RWPE2 (cell line): ENCODE measurements at regions not wholly inside any gene's neighbourhood (a gene's known extent, or its start where the extent isn't known, plus 50 kb on each side); places are given as distances from the start of the nearest gene placed in this dataset.

Experiments
- ATAC-seq: fragments of 200-7000 bp; cut with Tn5 transposase; 3 replicates; pipeline ENCODE4 v1.9.1; 2021; ENCODE audit warnings: low read depth
- DNase-seq: peaks from one replicate; pipeline ENCODE4 v3.0.0-alpha.2; 2020; ENCODE audit warnings: low spot score
- H3K27ac ChIP-seq: fragments of 450-650 bp; 2 replicates; pipeline ENCODE4 v1.5.1; 2017; ENCODE audit warnings: mild to moderate bottlenecking; ENCODE audit not compliant: poor library complexity, severe bottlenecking
- H3K27me3 ChIP-seq: fragments of 250-450 bp; sonication (Bioruptor Pico); 2 replicates; pipeline ENCODE4 v1.5.1; 2021; ENCODE audit warnings: mild to moderate bottlenecking, moderate library complexity; ENCODE audit not compliant: insufficient read depth, poor library complexity, severe bottlenecking
- H3K36me3 ChIP-seq: fragments of 250-450 bp; sonication (Bioruptor Pico); 2 replicates; pipeline ENCODE4 v1.5.1; 2020; ENCODE audit warnings: low read depth, mild to moderate bottlenecking, moderate library complexity
- H3K4me1 ChIP-seq: fragments of 250-450 bp; sonication (Bioruptor Pico); 2 replicates; pipeline ENCODE4 v1.5.1; 2021; ENCODE audit warnings: mild to moderate bottlenecking, moderate library complexity; ENCODE audit not compliant: insufficient read depth, poor library complexity, severe bottlenecking
- H3K4me3 ChIP-seq: fragments of 250-450 bp; sonication (Bioruptor Pico); 2 replicates; pipeline ENCODE4 v1.5.1; 2021; ENCODE audit warnings: mild to moderate bottlenecking, moderate library complexity; ENCODE audit not compliant: severe bottlenecking
- H3K9me3 ChIP-seq: fragments of 250-450 bp; sonication (Bioruptor Pico); 2 replicates; pipeline ENCODE4 v1.5.1; 2021; ENCODE audit warnings: mild to moderate bottlenecking, moderate library complexity; ENCODE audit not compliant: severe bottlenecking
- CTCF ChIP-seq: fragments of 450-650 bp; IDR thresholded peaks from one replicate; pipeline ENCODE4 v1.5.1; 2017; ENCODE audit warnings: mild to moderate bottlenecking, moderate library complexity; ENCODE audit not compliant: poor library complexity, severe bottlenecking

GRCh38 chr1:29426701-29427279 lies 190.5 kb downstream of the PTPRU start:
- Histone ChIP-seq H3K9me3 (no peaks in the 10 kb centered on the region), H3K27me3 (peaks cover 4% of the 10 kb centered on the region), H3K4me3 (no peak overlapping the region), H3K27ac (no peak overlapping the region), H3K36me3 (no peaks in the 10 kb centered on the region), H3K4me1 (no peaks in the 10 kb centered on the region)
- DNase-seq (peak; percentile 15), ATAC-seq (no peak)
- TF ChIP-seq CTCF, result no peak

- TF ChIP-seq CTCF, result no peak
- Histone ChIP-seq H3K9me3 (no peaks in the 10 kb centered on the region), H3K36me3 (no peaks in the 10 kb centered on the region), H3K27ac (no peak overlapping the region), H3K4me1 (no peaks in the 10 kb centered on the region), H3K4me3 (no peak overlapping the region), H3K27me3 (peaks cover 6% of the 10 kb centered on the region)
- DNase-seq, result peak; percentile 4
- no peak for ATAC-seq
These were observed 189.3 kb downstream of the PTPRU start for GRCh38 chr1:29425631-29426030.

GRCh38 chr1:29424266-29424665 lies 187.9 kb downstream of the PTPRU start:
- Histone ChIP-seq H3K9me3 (no peaks in the 10 kb centered on the region), H3K27ac (no peak overlapping the region), H3K4me3 (no peak overlapping the region), H3K4me1 (no peaks in the 10 kb centered on the region), H3K27me3 (peaks cover 6% of the 10 kb centered on the region), H3K36me3 (no peaks in the 10 kb centered on the region)
- DNase-seq (no peak), ATAC-seq (no peak)
- no peak for TF ChIP-seq CTCF

- Histone ChIP-seq H3K27ac (no peak overlapping the region), H3K4me1 (no peaks in the 10 kb centered on the region), H3K27me3 (peaks cover 6% of the 10 kb centered on the region), H3K4me3 (no peak overlapping the region), H3K36me3 (no peaks in the 10 kb centered on the region), H3K9me3 (no peaks in the 10 kb centered on the region)
- DNase-seq (no peak), ATAC-seq (no peak)
- no peak for TF ChIP-seq CTCF
These were observed 183.9 kb downstream of the PTPRU start for GRCh38 chr1:29420202-29420601.

GRCh38 chr1:29417971-29418370 lies 181.6 kb downstream of the PTPRU start:
- Histone ChIP-seq H3K27ac (no peak overlapping the region), H3K4me3 (no peak overlapping the region), H3K4me1 (no peaks in the 10 kb centered on the region), H3K9me3 (no peaks in the 10 kb centered on the region), H3K36me3 (no peaks in the 10 kb centered on the region), H3K27me3 (peaks cover 6% of the 10 kb centered on the region)
- ATAC-seq (no peak), DNase-seq (no peak)
- TF ChIP-seq CTCF, result no peak
